Effector memory CD4-positive, alpha-beta T cell (primary cell): ENCODE measurements at regions not wholly inside any gene's neighbourhood (a gene's known extent, or its start where the extent isn't known, plus 50 kb on each side); places are given as distances from the start of the nearest gene placed in this dataset.

ENCODE experiments used
- DNase-seq, 3 donors: peaks; one replicate each; pipeline ENCODE4 v3.0.0-alpha.2; 2020
- H3K27ac ChIP-seq: 2 replicates; pipeline ENCODE4 v1.7.0; 2013; ENCODE audit warnings: mild to moderate bottlenecking, low read length, moderate library complexity; ENCODE audit not compliant: insufficient read depth, poor library complexity, severe bottlenecking
- H3K27me3 ChIP-seq: replicated peaks from 2 replicates; pipeline ENCODE4 v1.7.0; 2013; ENCODE audit warnings: mild to moderate bottlenecking, low read length; ENCODE audit not compliant: insufficient read depth, control insufficient read depth, poor library complexity, severe bottlenecking
- H3K36me3 ChIP-seq: 2 replicates; pipeline ENCODE4 v1.7.0; 2013; ENCODE audit warnings: mild to moderate bottlenecking, low read length, moderate library complexity; ENCODE audit not compliant: control insufficient read depth, insufficient read depth
- H3K4me1 ChIP-seq: 2 replicates; pipeline ENCODE4 v1.7.0; 2013; ENCODE audit warnings: low read length, mild to moderate bottlenecking; ENCODE audit not compliant: control insufficient read depth, insufficient read depth, poor library complexity, severe bottlenecking
- H3K4me3 ChIP-seq: 2 replicates; pipeline ENCODE4 v1.7.0; 2013; ENCODE audit warnings: low read length, low read depth, mild to moderate bottlenecking; ENCODE audit not compliant: insufficient read depth, poor library complexity, severe bottlenecking
- H3K9me3 ChIP-seq: 2 replicates; pipeline ENCODE4 v1.7.0; 2013; ENCODE audit warnings: mild to moderate bottlenecking, low read length, moderate library complexity; ENCODE audit not compliant: control insufficient read depth

DNA sequence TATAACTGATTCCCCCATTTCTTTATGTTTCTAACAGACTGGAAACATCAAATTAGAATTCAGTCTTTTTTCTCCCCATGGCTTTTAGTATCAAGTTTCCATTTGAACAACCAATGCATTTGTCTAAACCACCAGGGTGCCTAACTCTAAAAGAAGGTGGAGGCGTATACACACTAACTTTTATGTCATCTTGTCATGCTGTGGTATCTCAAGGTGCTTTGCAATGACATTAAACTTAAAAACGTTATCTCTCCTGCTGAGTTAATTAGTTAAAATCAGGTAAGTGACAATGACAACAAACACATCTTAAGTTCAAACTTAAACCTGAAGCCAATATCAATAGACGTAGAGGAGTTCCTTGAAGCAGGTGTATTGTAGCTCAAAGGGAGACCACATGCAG is 1001.7 kb downstream of the PCDH17 start:
- DNase-seq: no peak
- Histone ChIP-seq H3K36me3 (no peaks in the 10 kb centered on the region), H3K9me3 (no peaks in the 10 kb centered on the region)

GRCh38 chr13:58655086-58655485 is 1023.5 kb downstream of the PCDH17 start:
- no peak overlapping the region for H3K4me3 ChIP-seq
- DNase-seq: no peak
- no peaks in the 10 kb centered on the region for H3K27me3 ChIP-seq
- H3K27ac ChIP-seq: no peak overlapping the region
- no peaks in the 10 kb centered on the region for H3K4me1 ChIP-seq
- no peaks in the 10 kb centered on the region for H3K36me3 ChIP-seq
- H3K9me3 ChIP-seq: no peaks in the 10 kb centered on the region

More for the DNA sequence above, 1001.7 kb downstream of the PCDH17 start:
- Histone ChIP-seq H3K27me3 (no peaks in the 10 kb centered on the region), H3K4me1 (no peaks in the 10 kb centered on the region), H3K4me3 (no peak overlapping the region), H3K27ac (no peak overlapping the region)

DNA sequence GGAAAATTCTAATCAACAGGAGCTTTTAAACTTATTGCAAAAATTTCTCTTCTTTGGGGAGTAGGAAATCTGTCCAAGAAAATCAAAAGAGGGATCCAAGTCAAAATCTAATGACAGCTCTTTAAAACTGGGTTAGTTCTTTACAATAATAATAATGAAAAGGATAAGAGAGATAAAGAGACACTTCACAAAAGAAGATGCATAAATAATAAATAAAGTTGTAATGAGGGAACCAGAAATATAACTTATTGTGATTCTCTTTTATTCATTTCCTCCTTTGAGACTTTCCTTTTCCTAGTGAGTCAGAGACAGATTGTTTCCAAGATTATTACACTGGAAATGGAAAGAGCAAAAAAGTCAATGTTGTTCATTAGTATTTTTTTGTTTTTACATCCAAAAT is 1029.3 kb downstream of the PCDH17 start:
- H3K9me3 ChIP-seq: no peaks in the 10 kb centered on the region
- H3K4me1 ChIP-seq: no peaks in the 10 kb centered on the region
- no peak overlapping the region for H3K27ac ChIP-seq
- no peak overlapping the region for H3K4me3 ChIP-seq
- no peaks in the 10 kb centered on the region for H3K36me3 ChIP-seq
- no peaks in the 10 kb centered on the region for H3K27me3 ChIP-seq
- no peak for DNase-seq

DNA sequence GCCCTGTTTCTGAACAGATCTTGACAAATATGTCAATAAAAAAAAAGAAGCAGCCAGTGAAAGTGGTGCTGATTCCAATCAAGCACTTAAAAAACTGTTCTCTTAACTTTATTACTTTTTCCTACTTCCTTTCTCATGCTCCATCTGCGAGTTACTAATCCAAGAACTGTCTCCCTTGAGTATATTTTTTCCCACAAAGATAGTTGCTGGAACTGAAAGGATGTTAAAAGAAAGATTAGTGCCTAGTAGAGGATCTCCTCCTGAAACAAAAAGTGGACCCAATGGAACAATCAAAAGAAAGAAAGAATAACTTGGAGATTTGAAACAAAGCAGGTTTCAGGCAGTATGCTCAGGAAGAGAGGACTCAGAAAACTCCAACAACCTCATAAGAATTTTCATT is 1034.8 kb downstream of the PCDH17 start:
- Histone ChIP-seq H3K27me3 (no peaks in the 10 kb centered on the region), H3K4me3 (no peak overlapping the region), H3K36me3 (no peaks in the 10 kb centered on the region), H3K27ac (no peak overlapping the region), H3K9me3 (no peaks in the 10 kb centered on the region), H3K4me1 (no peaks in the 10 kb centered on the region)
- no peak for DNase-seq

- DNase-seq: no peak
- Histone ChIP-seq H3K4me3 (no peak overlapping the region), H3K27ac (no peak overlapping the region), H3K36me3 (no peaks in the 10 kb centered on the region), H3K9me3 (no peaks in the 10 kb centered on the region), H3K4me1 (no peaks in the 10 kb centered on the region), H3K27me3 (no peaks in the 10 kb centered on the region)
These were observed 1035.6 kb downstream of the PCDH17 start for GRCh38 chr13:58667096-58667495.

GRCh38 chr13:58680115-58680514 is 1048.6 kb downstream of the PCDH17 start:
- Histone ChIP-seq H3K4me3 (no peak overlapping the region), H3K9me3 (no peaks in the 10 kb centered on the region), H3K27me3 (no peaks in the 10 kb centered on the region), H3K4me1 (no peaks in the 10 kb centered on the region), H3K36me3 (no peaks in the 10 kb centered on the region), H3K27ac (no peak overlapping the region)
- no peak for DNase-seq

DNA sequence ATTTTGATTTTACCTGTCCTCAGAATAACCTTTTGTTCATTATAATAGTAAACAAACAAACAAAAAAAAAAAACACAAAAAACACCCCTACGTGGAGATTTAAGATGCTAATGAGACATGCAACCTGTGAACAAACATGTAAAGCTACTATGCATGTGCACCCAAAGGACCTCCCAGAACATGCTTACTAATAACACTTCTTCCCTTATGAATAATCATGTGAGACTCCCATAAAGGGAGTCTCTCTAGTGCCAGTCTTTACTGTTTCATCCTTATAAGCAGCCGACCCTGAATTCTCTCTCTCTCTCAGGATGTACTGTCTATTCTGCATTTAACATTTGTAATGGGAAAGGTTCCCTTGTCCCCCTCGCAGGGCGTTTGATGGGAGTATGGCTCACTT is 1051.1 kb downstream of the PCDH17 start:
- Histone ChIP-seq H3K4me3 (no peak overlapping the region), H3K9me3 (no peaks in the 10 kb centered on the region), H3K27me3 (no peaks in the 10 kb centered on the region), H3K27ac (no peak overlapping the region), H3K36me3 (no peaks in the 10 kb centered on the region), H3K4me1 (no peaks in the 10 kb centered on the region)
- DNase-seq: no peak

DNA sequence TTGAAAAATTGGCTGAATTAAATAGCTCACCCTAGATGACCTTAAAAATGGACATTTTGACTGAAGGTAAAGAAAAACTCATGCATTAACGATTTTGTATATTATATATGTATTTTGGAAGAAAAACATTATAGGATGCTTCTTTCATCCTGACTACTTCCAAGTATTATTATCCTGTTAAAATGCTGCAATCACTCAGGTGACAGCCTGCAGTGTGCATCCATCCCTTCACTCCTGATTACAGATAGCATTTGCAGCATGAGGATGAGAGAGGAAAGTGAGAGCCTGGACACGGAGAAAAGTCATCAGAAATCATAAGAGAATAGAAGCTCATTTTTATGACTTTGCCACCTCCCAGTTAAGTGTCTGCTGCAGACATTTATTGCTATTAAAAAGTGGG is 1055.6 kb downstream of the PCDH17 start:
- H3K27me3 ChIP-seq: no peaks in the 10 kb centered on the region
- H3K9me3 ChIP-seq: no peaks in the 10 kb centered on the region
- no peak overlapping the region for H3K4me3 ChIP-seq
- no peak for DNase-seq
- no peaks in the 10 kb centered on the region for H3K4me1 ChIP-seq
- no peak overlapping the region for H3K27ac ChIP-seq
- H3K36me3 ChIP-seq: no peaks in the 10 kb centered on the region

DNA sequence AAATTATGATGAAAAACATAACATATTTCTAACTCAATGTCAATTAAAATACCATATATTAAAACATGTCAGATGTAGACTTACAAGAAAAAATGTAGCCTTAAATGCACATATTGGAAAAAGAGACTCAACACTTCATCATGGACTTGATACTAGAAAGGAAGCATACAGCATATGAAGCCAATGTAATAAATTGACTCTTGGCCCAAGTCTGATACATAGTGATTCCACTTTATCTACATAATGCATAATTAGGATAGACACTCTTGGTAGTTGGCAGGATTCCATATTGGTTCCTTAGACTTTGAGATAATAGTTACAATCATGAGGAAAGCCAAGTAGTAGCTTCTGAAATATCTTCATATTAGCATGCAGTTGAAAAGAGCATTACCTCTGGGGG is 1067.0 kb downstream of the PCDH17 start:
- no peaks in the 10 kb centered on the region for H3K36me3 ChIP-seq
- no peaks in the 10 kb centered on the region for H3K4me1 ChIP-seq
- H3K4me3 ChIP-seq: no peak overlapping the region
- DNase-seq: no peak
- no peaks in the 10 kb centered on the region for H3K27me3 ChIP-seq
- H3K9me3 ChIP-seq: no peaks in the 10 kb centered on the region
- H3K27ac ChIP-seq: no peak overlapping the region

- Histone ChIP-seq H3K36me3 (no peaks in the 10 kb centered on the region), H3K4me3 (no peak overlapping the region), H3K27me3 (no peaks in the 10 kb centered on the region), H3K4me1 (no peaks in the 10 kb centered on the region), H3K27ac (no peak overlapping the region), H3K9me3 (no peaks in the 10 kb centered on the region)
- no peak for DNase-seq
These were observed 1073.4 kb downstream of the PCDH17 start for GRCh38 chr13:58704953-58705352.

DNA sequence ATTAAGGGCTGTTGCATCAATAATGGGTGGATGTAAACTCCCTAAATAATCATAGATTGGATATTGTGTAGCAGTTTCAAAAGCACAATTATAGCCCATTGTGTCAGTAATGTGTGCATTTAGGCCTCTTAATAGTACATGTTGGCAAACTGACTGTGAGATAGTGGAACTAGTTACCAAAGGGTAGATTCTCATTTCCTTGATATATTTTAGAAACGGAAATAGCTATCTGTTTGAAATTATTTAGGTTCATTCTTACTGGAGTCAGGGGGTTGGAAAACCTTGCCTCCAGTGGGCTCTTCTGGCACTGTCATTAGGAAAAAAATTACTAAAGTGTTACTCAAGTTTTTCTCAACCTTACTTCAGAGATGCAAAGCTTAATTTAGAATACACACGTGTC is 1074.9 kb downstream of the PCDH17 start:
- Histone ChIP-seq H3K4me3 (no peak overlapping the region), H3K27me3 (no peaks in the 10 kb centered on the region), H3K9me3 (no peaks in the 10 kb centered on the region), H3K4me1 (no peaks in the 10 kb centered on the region), H3K36me3 (no peaks in the 10 kb centered on the region), H3K27ac (no peak overlapping the region)
- DNase-seq: no peak
